NOMO-1 (cell line): ENCODE measurements at regions not wholly inside any gene's neighbourhood (a gene's known extent, or its start where the extent isn't known, plus 50 kb on each side); places are given as distances from the start of the nearest gene placed in this dataset.

Source experiments
- DNase-seq, 2 experiments: peaks; one replicate each; lab custom pipeline; 2025; ENCODE audit not compliant: unreplicated experiment in 2 of 2; lab: John Stamatoyannopoulos, UW

DNA sequence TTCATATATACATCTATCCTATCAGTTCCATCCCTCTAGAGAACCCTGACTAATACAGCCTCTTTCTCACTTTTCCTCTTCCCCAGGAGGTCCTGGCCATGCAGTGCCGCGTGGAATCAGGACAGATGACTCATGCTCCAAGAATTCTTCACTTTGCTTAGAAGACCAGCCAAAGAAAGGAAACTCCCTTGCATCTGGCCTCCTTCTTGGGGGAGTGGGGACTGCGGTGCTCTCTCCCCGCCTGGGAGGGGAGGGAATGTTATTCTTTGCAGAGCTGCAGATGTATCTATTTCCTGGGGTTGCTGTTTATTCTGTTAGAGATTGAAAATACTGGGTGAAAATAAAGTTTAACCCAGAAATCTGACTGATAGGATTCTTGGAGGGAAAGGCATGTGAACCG is 111.5 kb upstream of the SH3BP4 start:
- DNase-seq = no peak

DNA sequence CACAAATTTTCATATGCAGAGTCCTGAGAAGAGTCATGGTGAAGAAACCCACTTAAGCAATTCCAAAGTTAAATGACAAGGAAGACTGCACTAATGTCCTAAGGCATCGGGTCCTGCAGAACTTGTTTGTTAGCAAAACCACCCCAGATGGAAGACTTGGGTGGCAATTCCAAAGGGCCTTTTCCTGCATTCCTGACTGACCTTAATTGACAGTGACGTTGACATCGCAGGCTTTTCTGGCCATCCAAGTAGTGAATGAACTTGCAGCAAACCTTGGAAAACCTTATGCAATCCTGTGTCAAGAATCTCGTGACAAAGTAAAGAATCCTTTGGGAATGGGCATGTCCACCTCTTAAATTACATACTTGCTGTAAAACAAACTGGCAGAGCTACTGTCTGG is 112.5 kb upstream of the SH3BP4 start:
- DNase-seq = no peak

DNA sequence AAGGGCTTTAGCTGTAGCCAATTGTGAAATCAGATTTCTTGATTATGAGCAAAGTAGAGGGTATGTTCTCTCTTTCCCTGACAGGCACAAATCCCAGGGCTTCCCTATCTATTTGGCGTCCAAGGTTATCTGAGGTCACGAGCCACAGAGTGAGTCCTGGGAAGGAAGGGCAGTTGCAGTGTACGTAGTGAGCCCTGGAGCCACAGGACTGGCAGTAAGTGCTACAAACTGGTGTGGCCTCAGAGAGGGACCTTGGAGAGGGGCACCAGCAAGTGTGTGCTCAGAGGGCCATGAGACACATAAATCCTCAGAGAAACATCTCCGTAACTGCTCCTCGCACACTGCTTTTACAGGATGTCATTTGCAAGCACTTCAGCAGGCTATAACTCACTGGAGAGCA is 115.5 kb upstream of the SH3BP4 start:
- no peak for DNase-seq

DNA sequence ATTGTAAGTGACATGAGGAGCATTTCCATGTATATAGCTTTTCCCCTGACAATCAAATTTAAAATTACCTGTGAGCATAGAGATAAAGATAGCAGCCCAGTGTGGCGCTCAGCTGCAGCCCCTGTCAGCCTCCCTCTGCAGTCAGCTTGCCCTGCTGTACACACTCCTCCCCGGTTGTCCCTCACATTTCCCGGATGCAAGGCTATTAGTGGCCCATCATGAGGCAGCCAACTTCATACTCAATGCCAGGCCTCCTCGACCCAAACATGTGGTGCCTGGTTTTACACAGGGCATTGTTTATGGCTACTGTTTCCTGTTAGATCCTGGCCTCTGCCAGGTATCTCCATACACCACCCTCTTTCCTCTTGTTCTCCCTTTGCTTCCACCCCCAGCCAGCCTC is 116.1 kb upstream of the SH3BP4 start:
- no peak for DNase-seq

DNA sequence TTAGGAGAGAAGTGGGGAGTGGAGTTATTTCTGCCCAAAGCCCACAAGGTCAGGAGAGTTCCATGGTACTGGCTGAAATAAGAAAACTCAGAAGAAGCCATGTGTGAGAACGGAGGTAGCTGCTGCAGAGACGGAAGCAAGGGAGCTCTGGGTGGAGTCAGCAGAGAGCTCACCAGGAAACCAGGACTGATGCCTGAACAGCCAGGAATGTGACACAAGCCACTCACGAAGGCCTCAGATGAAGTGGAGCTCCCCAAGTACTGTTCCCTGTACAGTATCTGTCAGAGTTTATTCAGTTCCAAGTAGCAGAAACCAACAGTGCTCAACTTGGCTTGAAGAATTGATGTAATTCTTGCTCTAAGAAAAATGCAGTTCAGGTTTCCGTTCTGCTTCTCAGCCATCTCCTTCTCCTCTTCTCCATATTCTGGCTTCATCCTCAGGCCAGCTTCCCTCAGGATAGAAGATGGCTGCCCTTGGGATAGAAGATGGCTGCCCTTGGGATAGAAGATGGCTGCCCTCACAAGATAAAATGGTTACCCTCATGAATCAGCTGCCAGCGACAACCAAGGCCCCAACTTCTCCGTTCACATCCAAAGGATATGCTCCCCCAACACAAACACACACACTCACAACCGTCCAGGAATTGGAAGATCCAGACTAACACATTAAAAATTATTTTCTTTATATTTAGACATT is 117.4 kb upstream of the SH3BP4 start:
- DNase-seq = no peak

DNA sequence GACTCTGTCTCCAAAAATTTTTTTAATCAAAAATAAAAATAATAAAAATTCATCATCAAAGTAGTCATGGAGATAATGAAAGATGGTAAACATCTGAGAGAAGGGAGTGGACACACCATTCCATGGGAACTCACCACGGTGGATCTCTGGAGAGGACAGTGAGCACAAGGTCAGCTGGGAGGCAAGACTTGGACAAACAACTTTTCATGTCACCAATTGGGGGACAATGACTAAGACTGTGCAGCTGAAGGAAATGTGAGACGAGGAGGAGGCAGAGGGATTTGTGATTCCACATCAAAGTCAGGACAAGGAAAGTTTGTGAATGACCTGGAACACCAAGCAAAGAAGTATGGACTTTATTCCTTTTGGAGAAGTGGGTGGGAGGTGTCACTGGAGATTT is 121.0 kb upstream of the SH3BP4 start:
- DNase-seq = no peak

DNA sequence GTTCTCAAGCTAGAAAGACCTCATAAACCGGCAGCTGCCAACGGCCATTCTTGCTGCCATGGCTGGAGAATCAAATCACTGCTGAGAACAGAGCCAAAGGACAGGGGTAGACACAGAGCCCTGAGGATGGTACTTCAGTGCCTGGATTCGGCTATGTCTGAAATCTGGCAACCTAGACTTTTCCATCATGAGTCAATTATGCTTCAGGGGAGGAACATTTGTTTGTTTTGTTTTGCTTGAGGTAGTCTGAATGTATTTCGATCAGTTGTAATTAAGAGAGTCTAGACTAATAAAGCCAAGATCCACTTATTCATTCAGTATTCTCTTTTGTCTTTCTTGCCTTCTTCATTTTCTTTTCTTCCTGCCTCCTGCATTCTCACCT is 122.8 kb upstream of the SH3BP4 start:
- no peak for DNase-seq

DNA sequence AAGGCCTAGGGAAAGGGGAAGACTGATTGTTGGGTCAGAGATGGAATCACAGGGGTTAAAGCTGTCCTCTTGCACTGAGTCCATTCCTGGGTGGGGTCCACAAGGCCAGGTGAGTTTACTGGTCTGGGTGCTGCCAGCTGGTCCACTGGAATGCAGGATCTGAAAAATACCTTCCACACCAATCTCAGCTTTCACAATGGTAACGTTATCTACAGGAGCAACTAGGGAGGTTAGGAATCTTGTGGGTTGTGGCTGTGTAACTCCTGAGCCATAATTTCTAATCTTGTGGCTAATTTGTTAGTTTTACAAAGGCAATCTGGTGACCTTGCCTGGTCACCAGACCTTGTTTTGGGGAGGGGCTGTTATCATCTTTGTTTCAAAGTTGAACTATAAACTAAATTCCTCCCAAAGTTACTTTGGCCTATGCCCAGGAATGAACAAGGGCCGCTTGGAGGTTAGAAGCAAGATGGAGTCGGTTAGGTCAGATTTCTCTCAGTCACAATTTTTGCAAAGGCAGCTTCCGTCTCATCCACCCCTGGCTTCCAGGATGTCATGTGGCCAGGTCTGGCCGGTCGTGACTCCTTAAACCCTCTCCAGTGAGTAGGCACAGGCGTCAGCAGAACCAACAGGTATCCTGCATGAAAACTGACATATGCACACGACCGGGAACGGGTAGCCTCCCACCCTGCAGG is 123.3 kb upstream of the SH3BP4 start:
- DNase-seq = no peak

DNA sequence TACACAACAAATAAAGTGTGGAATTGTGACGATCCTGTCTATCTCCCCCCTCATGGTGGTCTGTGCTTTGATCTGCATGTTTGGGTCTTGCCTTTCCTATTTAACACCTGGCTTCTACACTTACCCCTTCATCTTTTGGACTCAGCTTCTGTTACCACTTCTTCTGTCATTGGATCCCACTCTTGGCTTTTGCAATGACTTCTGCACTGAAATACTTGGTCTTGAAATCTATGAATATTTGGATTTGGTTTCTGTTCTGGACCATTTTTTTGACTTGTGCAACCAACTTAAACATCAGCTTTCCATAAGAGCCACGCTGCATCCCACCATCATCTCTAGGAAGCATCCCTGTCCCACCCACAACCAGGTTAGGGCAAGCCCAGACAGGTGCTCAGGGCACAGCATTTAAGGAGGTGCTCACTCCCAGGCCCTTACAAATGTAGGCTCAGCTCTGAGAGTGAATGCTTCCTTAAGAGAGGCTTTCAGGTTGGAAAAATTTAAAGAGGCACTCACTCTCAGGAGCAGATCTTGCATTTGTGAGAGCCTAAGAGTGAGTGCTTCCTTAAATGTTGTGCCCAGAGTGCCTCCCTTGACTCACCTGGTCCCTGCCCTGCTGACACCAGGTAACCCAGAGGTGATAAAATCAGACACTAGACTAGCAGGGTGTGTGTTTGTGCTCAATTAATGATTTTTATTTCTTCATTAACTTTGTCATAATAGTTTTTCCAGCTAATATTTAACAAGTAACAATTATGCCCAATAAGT is 124.5 kb upstream of the SH3BP4 start:
- no peak for DNase-seq

DNA sequence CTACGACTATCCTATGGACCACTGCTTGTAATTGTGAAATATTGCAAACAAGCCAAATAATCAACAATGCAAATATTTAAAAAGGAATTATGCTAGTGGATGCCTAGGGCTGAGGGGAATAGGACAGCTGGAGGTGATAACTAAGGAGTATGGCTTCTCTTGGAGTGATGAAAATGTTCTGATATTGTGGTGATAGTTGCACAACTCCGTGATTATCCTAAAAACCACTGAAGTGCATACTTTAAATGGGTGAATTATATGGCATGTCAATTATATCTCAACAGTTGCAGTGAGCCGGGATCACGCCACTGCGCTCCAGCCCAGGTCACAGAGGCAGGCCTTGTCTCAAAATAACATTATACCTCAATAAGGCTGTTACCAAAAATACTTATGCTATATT is 125.1 kb upstream of the SH3BP4 start:
- DNase-seq = no peak

DNA sequence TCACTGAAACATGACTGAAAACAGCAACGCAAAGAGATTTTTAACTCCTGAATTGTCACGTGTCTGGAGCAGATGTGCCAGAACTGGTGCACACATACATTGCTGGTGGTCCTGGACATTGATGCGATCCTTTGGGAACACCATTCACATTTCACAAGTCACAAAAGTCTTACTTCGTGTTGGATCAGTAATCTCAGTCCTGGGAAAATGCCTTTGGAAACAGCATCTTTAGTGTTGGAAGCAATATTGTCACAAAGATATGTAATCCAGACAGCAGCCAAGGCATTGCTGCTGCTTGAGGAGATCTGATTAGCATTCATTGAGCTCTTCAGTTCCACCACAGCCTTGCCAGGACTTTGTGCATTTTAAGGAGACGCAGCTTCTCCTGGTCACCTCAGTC is 126.2 kb upstream of the SH3BP4 start:
- DNase-seq = no peak

DNA sequence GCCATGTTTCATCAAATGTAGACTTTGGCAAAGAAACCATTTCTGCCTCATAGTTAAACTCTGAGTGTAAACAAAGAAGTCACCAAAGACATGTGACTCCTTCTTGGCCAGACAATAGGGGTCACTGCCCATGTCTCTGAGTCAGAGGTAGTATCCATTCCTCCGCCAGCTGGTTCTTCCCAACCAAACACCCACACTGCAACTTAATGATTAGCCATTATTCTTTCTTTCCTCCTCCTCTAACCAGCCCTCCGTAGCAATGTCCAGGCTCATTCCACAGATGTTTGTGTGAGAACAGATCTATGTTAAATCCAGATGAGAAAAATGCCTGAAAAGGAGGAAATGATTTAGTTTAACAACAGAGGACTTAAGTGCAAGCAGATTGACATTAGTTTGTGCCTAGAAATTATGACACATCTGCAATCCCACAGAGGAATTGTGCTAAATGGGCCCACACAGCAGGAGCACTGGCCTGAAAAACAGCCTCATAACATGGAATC is 127.9 kb upstream of the SH3BP4 start:
- no peak for DNase-seq

DNA sequence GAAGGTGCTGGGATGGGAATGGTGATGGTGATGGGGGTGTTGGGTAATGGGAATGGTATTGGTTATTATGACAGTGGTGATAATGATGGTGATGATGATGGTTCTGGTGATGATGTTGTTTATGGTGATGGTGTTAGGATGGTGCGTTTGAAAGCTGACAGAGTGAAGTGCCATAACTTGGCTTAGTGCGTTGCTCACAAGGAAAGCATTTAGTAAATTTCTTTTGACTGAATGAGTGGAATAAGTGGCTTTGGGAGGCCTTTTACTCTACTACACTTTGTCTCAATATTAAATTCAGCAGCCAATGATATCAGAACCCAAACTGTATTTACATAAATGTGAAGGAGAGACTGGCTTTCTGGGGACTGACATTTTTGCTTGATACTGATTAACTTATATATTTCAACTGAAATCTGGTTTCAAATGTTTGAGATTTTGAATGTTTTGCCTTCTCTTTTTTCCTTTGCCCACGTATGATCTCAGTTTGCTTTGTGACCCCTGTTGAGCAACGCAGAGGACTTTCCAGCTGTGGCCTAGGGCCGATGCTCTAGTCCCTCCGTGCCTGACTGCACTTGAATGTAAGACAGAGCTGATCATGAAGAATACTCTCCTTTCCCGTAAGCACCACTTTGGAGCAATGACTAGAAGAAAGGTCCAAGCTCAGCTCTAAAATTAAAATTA is 128.5 kb upstream of the SH3BP4 start:
- no peak for DNase-seq

DNA sequence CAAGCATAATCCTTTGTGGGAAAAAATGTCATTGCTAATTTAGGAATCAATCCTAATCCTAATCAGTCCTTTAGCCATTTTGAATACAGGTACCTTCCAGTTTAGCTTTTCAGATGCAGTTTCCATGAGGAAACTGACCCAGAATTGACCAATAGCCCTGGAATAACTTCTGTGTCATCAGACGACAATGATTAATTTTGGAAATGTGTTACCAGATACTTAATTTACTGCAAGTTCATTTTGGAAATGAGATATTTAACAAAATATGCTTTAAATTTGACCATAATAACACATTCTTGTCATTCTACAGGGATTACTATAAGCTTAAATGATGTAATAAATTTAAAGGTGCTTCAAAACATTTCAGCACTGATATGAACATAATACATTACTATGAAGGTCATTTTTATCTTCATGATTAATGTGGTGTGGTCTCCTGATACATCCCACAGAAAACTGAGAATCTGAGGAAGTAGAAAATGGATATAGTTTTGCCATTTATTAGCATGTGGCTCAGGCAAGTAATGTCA is 129.8 kb upstream of the SH3BP4 start:
- DNase-seq = no peak

DNA sequence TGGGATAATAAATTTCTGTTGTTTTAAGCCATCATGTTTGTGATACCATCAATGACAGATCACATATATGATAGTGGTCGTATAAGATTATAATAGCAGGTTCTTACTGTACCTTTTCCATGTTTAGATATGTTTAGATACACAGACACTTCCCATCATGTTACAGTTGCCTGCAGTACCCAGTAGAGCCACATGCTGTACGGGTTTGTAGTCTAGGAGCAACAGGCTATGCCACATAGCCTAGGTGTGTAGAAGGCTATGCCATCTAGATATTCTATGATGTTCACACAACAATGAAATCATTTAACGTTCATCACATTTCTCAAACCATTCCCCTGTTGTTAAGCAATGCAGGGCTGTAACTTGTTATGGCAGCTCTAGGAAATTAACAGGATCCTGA is 132.9 kb upstream of the SH3BP4 start:
- DNase-seq = no peak

DNA sequence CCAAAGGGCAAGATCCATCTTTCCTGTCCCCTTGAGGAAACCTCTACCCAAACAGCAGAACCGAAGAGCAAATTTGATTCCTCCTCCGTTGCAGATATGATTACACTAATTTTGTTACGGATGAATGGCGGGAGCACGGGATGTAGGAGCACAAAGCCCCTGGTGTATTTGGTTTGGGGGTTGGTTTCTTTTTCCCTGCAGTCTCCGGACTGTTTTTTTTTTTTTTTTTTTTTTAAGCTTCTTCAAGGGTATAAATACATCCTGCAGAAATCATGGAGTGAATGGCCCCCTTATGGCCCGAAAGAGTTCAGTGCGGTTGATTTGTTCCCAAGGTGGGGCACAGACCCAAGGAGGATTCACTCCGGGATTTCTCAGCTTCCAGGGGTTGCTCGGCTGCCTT is 135.3 kb upstream of the SH3BP4 start:
- no peak for DNase-seq

DNA sequence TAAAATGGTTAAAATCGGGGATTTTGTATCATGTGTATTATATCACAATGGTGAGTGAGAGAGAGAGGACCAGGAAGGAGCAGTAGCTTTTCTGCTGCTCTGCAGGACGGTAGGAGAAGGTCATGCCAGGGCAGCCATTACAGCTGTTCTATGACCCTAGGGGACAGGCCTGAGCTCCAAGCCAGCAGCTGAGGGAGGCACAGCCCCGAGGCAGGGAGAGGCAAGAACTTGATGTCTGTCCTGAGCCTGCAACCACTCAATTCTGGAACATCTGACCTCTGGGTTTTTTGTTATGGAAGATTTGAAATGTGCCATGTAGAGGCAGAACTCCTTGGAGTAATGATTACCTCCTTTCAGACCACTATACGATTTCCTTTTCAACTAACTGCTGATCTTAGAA is 135.8 kb upstream of the SH3BP4 start:
- no peak for DNase-seq

DNA sequence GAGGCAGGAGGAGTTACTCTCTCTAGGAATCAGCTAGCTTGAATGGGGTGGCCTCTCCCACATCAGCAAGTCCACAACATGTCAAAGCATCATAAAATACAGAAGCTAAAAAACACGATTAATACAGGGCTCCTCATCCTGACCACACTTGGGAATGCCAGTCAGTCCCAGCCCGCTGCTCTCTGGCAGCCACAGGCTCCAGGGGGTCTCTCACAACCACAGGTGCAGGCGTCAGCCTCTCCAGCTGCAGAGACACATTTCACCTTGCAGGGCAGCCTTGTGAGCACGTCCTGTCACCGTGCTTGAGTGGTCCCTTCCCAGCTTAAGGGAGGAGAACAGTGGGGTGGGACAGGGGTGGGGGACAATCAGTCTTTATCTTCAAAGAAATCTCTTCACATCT is 137.4 kb upstream of the SH3BP4 start:
- no peak for DNase-seq

DNA sequence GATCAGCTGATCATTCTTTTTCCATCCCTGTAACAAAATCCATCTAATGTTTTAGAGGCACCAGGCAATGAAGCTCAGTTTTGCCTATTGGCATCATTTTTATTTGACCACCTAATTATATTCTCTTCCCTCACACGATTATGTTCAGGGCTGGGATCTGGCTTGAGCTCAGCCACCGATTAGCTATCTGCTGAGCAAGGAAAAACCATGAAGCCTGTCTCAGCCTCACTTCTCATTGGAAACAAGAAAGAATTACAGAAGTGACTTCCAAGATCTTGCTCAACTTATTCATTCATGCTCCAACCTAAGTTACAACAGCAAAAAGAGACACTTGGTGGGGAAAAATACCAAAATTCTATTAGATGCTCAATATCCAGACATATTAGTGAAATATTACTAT is 139.0 kb upstream of the SH3BP4 start:
- DNase-seq = no peak

DNA sequence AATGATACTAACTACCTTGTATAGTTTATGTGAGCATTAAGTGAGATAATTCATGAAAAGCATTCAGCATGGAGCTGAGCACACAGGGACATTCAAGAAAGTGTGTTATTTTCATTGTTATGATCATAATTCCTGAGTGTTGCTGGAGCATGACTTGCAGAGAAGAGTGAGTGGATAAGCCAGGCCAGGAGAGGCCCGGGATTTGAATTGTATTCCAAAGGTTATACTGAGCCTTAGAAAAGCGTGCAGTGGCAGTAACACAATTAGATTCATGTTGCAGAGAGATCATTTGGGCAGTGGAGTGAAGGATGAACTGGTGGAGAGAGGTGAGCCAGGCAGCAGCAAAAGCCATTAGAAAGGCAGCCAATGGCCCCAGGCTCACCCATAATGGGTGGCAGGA is 142.9 kb upstream of the SH3BP4 start:
- no peak for DNase-seq

DNA sequence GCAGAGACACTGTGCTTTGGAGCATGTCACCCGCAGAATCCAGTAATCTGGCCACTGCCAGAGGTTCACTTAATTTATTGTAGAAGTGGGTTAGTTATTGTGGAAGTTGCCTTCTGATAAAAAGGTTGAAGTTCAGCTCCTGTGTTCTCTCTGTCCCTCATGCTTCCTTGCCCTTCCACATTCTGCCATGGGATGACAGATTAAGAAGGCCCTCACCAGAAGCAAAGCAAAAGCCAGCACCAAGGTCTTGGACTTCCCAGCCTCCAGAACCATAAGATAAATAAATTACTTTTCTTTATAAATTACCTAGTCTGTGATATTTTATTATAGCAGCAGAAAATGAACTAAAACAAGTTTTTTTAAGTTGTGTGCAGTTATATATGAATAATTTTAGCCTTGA is 145.0 kb upstream of the SH3BP4 start:
- no peak for DNase-seq
